Lower leg skin (tissue), 3 donors: ENCODE measurements at regions not wholly inside any gene's neighbourhood (a gene's known extent, or its start where the extent isn't known, plus 50 kb on each side); places are given as distances from the start of the nearest gene placed in this dataset.

ENCODE experiments used
- POLR2A ChIP-seq, 2 donors: fragments of 450-650 bp; IDR thresholded peaks; one replicate each; pipeline ENCODE4 v1.6.1; 2016 to 2017; ENCODE audit warnings: antibody characterized with exemption in 2 of 2, mild to moderate bottlenecking in 1 of 2, moderate library complexity in 1 of 2
- TF ChIP-seq, protein P1 (sequence below), 3 donors: fragments of 450-650 bp; IDR thresholded peaks; one replicate each; pipeline ENCODE4 v1.5.1; 2016; ENCODE audit warnings: antibody characterized with exemption in 3 of 3, mild to moderate bottlenecking in 3 of 3, moderate library complexity in 2 of 3

DNA sequence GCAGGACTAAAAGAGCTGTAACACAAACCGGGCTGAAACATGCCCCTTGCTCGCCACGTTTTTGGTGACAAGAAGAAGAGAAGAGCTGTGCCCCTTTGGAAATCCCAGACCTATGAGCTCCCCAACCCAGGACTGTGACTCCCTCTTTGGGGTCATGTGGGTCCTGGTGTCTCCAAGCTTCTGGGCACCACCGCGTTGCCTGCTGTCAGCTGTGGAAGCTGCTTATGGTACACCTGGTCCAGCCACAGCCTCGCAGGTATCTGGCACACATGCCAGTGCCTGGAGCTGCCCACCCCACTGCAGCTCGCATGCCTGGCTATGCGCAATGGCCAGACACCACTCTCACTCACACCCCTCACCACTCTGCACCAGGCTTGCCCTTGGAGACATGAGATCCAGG is 171.8 kb downstream of the MATN1 start:
- TF ChIP-seq POLR2A (IDR thresholded peaks at IDR 0.05): no peak
- TF ChIP-seq, protein P1, sequence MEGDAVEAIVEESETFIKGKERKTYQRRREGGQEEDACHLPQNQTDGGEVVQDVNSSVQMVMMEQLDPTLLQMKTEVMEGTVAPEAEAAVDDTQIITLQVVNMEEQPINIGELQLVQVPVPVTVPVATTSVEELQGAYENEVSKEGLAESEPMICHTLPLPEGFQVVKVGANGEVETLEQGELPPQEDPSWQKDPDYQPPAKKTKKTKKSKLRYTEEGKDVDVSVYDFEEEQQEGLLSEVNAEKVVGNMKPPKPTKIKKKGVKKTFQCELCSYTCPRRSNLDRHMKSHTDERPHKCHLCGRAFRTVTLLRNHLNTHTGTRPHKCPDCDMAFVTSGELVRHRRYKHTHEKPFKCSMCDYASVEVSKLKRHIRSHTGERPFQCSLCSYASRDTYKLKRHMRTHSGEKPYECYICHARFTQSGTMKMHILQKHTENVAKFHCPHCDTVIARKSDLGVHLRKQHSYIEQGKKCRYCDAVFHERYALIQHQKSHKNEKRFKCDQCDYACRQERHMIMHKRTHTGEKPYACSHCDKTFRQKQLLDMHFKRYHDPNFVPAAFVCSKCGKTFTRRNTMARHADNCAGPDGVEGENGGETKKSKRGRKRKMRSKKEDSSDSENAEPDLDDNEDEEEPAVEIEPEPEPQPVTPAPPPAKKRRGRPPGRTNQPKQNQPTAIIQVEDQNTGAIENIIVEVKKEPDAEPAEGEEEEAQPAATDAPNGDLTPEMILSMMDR (IDR thresholded peaks at IDR 0.05): no peak
